ENCODE measurements at regions not wholly inside any gene's neighbourhood (a gene's known extent, or its start where the extent isn't known, plus 50 kb on each side); places are given as distances from the start of the nearest gene placed in this dataset.

DNA sequence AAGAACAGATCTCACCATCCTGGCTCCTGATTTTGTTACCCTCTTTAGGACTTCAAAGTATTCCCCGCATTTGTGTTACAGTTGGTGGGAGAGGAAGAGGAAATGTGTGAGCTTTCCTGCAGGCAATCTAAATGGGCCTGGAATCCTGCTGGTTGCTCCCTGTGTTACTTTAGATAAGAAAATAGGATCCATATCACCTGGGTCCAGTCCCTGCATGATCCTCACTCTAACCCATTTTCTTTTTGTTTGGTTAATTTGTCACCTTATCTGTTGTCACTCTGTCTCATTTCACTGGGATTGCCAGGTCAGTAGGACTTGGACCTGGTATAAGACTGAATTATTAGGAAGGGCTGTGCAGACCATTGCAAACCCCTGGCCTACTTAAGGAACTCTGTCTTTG lies 175.9 kb upstream of the GJE1 start:
- H3K27me3 ChIP-seq, result no peaks in the 10 kb centered on the region
- no peak overlapping the region for H3K27ac ChIP-seq
- H3K9me3 ChIP-seq, result no peaks in the 10 kb centered on the region
- TF ChIP-seq POLR2A (IDR thresholded peaks at IDR 0.05), result no peak
- TF ChIP-seq, protein P1, sequence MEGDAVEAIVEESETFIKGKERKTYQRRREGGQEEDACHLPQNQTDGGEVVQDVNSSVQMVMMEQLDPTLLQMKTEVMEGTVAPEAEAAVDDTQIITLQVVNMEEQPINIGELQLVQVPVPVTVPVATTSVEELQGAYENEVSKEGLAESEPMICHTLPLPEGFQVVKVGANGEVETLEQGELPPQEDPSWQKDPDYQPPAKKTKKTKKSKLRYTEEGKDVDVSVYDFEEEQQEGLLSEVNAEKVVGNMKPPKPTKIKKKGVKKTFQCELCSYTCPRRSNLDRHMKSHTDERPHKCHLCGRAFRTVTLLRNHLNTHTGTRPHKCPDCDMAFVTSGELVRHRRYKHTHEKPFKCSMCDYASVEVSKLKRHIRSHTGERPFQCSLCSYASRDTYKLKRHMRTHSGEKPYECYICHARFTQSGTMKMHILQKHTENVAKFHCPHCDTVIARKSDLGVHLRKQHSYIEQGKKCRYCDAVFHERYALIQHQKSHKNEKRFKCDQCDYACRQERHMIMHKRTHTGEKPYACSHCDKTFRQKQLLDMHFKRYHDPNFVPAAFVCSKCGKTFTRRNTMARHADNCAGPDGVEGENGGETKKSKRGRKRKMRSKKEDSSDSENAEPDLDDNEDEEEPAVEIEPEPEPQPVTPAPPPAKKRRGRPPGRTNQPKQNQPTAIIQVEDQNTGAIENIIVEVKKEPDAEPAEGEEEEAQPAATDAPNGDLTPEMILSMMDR (IDR thresholded peaks at IDR 0.05 in 4 of 5, conservative IDR thresholded peaks at IDR 0.05 in 1 of 5), result no peak
- no peak for ATAC-seq
- in situ Hi-C loops (cut with MboI; ENCODE audit: low sequenced_read_pairs in 4 of 4), result no loop called here
- H3K4me3 ChIP-seq, result no peak overlapping the region
- intact Hi-C loops (cut with DNase I; ENCODE audit: low total_unique reads), result no loop called here
- H3K36me3 ChIP-seq, result no peaks in the 10 kb centered on the region
- no peaks in the 10 kb centered on the region for H3K4me1 ChIP-seq
- DNase-seq, result no peak

DNA sequence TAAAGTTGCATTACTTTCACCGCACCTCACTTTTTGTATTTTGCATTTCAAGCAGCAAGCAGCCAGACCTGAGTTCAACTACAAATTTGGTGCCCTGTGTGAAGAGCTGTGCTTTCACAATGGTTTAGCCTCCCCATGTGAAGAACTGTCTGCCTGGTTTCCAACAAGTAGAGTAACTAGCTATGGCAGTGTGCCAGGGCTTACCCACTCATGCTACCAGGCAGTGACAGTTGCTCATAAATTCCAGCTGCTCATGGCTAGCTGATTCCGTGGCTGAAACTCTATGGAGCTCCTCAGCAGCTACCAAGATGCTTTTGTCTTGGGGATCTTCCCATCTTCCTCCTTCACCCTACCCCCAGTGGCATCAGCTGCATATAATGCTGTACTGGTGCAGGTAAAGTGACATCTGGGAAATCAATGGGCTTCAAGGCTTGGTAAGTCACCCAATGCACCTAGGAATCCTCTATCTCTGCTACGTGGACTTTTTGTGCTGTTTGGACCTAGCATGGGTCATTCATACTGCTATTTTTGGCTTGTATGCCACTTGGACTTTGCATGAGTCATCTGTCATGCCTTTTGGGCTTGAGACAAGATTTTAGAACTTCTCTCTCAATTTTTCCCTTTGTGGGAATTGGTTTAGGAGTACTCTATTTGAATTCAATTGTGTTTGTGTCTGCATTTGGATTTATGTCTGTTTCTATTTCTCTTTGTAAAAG lies 176.5 kb upstream of the GJE1 start:
- intact Hi-C loops (cut with DNase I; ENCODE audit: low total_unique reads), result no loop called here
- no peak overlapping the region for H3K27ac ChIP-seq
- H3K27me3 ChIP-seq, result no peaks in the 10 kb centered on the region
- H3K9me3 ChIP-seq, result no peaks in the 10 kb centered on the region
- ATAC-seq (no peak), DNase-seq (no peak)
- TF ChIP-seq, protein P1 (IDR thresholded peaks at IDR 0.05 in 4 of 5, conservative IDR thresholded peaks at IDR 0.05 in 1 of 5), result no peak
- H3K4me3 ChIP-seq, result no peak overlapping the region
- in situ Hi-C loops (cut with MboI; ENCODE audit: low sequenced_read_pairs in 4 of 4), result no loop called here
- no peaks in the 10 kb centered on the region for H3K4me1 ChIP-seq
- H3K36me3 ChIP-seq, result no peaks in the 10 kb centered on the region

DNA sequence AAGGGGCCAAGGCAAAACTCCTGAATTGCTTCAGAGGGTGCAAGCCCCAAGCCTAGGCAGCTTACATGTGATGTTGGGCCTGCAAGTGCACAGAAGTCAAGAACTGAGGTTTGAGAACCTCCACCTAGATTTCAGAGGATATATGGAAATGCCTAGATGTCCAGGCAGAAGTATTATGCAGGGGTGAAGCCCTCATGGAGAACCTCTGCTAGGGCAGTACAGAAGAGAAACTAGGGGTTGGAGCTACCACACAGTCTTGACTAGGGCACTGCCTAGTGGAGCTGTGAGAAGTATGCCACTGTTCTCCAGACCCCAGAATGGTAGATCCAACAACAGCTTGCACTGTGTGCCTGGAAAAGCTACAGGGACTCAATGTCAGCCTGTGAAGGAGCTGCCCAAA lies 179.7 kb upstream of the GJE1 start:
- in situ Hi-C loops (cut with MboI; ENCODE audit: low sequenced_read_pairs in 4 of 4), result no loop called here
- no peak for DNase-seq
- Histone ChIP-seq H3K4me1 (no peaks in the 10 kb centered on the region), H3K4me3 (no peak overlapping the region), H3K36me3 (no peaks in the 10 kb centered on the region), H3K27ac (no peak overlapping the region), H3K9me3 (no peaks in the 10 kb centered on the region), H3K27me3 (no peaks in the 10 kb centered on the region)
- ATAC-seq, result no peak
- intact Hi-C loops (cut with DNase I; ENCODE audit: low total_unique reads), result no loop called here
- TF ChIP-seq POLR2A (IDR thresholded peaks at IDR 0.05), result no peak
- TF ChIP-seq, protein P1 (IDR thresholded peaks at IDR 0.05 in 4 of 5, conservative IDR thresholded peaks at IDR 0.05 in 1 of 5), result no peak

DNA sequence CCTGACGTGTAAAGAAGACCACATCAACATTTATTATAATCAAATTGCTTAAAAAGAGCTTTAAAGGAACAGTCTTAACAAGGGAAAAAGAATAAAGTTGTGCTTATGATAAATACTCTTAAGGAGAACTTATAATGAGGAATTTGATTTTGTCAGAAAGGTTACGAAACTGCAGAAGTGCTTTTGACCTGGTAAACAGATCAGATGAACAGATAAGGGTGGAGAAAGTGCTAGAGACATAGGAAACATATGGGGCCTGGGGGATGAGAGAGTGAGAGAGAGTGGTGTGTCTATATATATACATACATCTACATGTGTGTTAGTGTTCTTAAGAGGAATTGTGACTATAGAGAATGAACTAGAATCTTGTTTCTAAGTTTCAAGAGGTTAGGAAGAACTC lies 186.2 kb upstream of the GJE1 start:
- H3K9me3 ChIP-seq, result no peaks in the 10 kb centered on the region
- H3K27me3 ChIP-seq, result no peaks in the 10 kb centered on the region
- ATAC-seq (no peak), DNase-seq (no peak)
- no peaks in the 10 kb centered on the region for H3K36me3 ChIP-seq
- no peak overlapping the region for H3K4me3 ChIP-seq
- TF ChIP-seq POLR2A (IDR thresholded peaks at IDR 0.05), result no peak
- TF ChIP-seq, protein P1 (IDR thresholded peaks at IDR 0.05 in 4 of 5, conservative IDR thresholded peaks at IDR 0.05 in 1 of 5), result no peak
- no peaks in the 10 kb centered on the region for H3K4me1 ChIP-seq
- in situ Hi-C loops (cut with MboI; ENCODE audit: low sequenced_read_pairs in 4 of 4) (no loop called here), intact Hi-C loops (cut with DNase I; ENCODE audit: low total_unique reads) (no loop called here)
- no peak overlapping the region for H3K27ac ChIP-seq

DNA sequence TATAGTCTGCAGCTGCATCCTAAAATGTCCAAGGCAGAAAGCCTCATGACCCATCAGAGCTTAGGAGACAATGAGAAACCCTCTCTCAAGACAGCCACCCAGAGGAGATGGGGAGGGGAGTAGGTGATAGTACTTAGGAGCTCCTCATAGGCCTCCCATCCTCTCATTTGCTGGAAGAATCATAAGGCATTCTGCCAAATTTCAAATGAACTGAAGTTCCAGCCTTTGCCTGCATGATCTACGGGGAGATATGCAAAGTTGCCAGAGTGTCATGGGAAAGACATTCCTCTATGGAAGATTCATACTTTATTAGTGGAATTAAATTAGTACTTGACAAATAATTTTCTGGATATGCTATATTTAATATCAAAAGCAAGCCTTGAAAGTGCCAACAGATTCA lies 194.1 kb upstream of the GJE1 start:
- Histone ChIP-seq H3K36me3 (no peaks in the 10 kb centered on the region), H3K27me3 (no peaks in the 10 kb centered on the region), H3K9me3 (no peaks in the 10 kb centered on the region), H3K4me1 (no peaks in the 10 kb centered on the region), H3K4me3 (no peak overlapping the region), H3K27ac (no peak overlapping the region)
- TF ChIP-seq POLR2A (IDR thresholded peaks at IDR 0.05), result no peak
- TF ChIP-seq, protein P1 (IDR thresholded peaks at IDR 0.05 in 4 of 5, conservative IDR thresholded peaks at IDR 0.05 in 1 of 5), result no peak
- intact Hi-C loops (cut with DNase I; ENCODE audit: low total_unique reads), result no loop called here
- ATAC-seq, result no peak
- DNase-seq, result no peak
- in situ Hi-C loops (cut with MboI; ENCODE audit: low sequenced_read_pairs in 4 of 4), result no loop called here
